HCT116 (cell line): ENCODE measurements at regions not wholly inside any gene's neighbourhood (a gene's known extent, or its start where the extent isn't known, plus 50 kb on each side); places are given as distances from the start of the nearest gene placed in this dataset.

Experiments
- ATF3 ChIP-seq: IDR thresholded peaks from 2 replicates; pipeline ENCODE4 v1.6.1; 2012
- CEBPB ChIP-seq: IDR thresholded peaks from 2 replicates; pipeline ENCODE4 v1.6.1; 2012; ENCODE audit warnings: low read depth
- CTCF ChIP-seq, 3 experiments: fragments of 200-600 bp in 1 of 3; sonication (generic) in 1 of 3; IDR thresholded peaks in 2 of 3; conservative IDR thresholded peaks in 1 of 3; 2 replicates each; pipeline ENCODE4 v1.5.1; 2012 to 2017; ENCODE audit warnings: low read depth in 2 of 3, low read length in 2 of 3, antibody characterized with exemption in 1 of 3, borderline replicate concordance in 1 of 3, control low read depth in 1 of 3, mild to moderate bottlenecking in 1 of 3, mixed read lengths in 1 of 3, mixed run types in 1 of 3, moderate library complexity in 1 of 3; ENCODE audit not compliant: insufficient read depth in 1 of 3
- EGR1 ChIP-seq: IDR thresholded peaks from 2 replicates; pipeline ENCODE4 v1.6.1; 2012; ENCODE audit warnings: low read depth
- EZH2 ChIP-seq: fragments of 200-600 bp; sonication (generic); IDR thresholded peaks from 2 replicates; pipeline ENCODE4 v1.6.1; 2017; ENCODE audit warnings: antibody characterized with exemption, mixed run types
- EZH2phosphoT487 ChIP-seq: fragments of 200-600 bp; IDR thresholded peaks from 2 replicates; pipeline ENCODE4 v1.6.1; 2018; ENCODE audit warnings: antibody characterized with exemption, borderline replicate concordance
- FOSL1 ChIP-seq: IDR thresholded peaks from 2 replicates; pipeline ENCODE4 v1.6.1; 2012; ENCODE audit warnings: low read depth
- JUND ChIP-seq: IDR thresholded peaks from 2 replicates; pipeline ENCODE4 v1.6.1; 2012
- MAX ChIP-seq: IDR thresholded peaks from 2 replicates; pipeline ENCODE4 v1.6.1; 2012
- POLR2A ChIP-seq: IDR thresholded peaks from 2 replicates; pipeline ENCODE4 v1.7.0; 2011; ENCODE audit warnings: borderline replicate concordance; ENCODE audit not compliant: insufficient read depth, insufficient read length; ENCODE audit errors: extremely low read depth
- POLR2AphosphoS5 ChIP-seq: IDR thresholded peaks from 2 replicates; pipeline ENCODE4 v1.6.1; 2011; ENCODE audit warnings: mild to moderate bottlenecking, low read depth, low read length, moderate library complexity
- TCF7L2 ChIP-seq: IDR thresholded peaks from 2 replicates; pipeline ENCODE4 v1.7.0; 2011; ENCODE audit warnings: borderline replicate concordance, inconsistent platforms; ENCODE audit not compliant: insufficient read depth, insufficient read length; ENCODE audit errors: extremely low read depth
- YY1 ChIP-seq: IDR thresholded peaks from 2 replicates; pipeline ENCODE4 v1.6.1; 2011; ENCODE audit warnings: low read length, low read depth, moderate library complexity, mild to moderate bottlenecking; ENCODE audit not compliant: insufficient replicate concordance; ENCODE audit errors: extremely low read depth
- ZNF274 ChIP-seq: fragments of 200-500 bp; sonication (Bioruptor generic); IDR thresholded peaks from 2 replicates; pipeline ENCODE4 v1.6.1; 2014; ENCODE audit warnings: mild to moderate bottlenecking, low read depth, low read length, inconsistent platforms

- TF ChIP-seq EZH2 = no peak
- TF ChIP-seq POLR2AphosphoS5 = no peak
- no peak for TF ChIP-seq CTCF (IDR thresholded peaks at IDR 0.05 in 2 of 3, conservative IDR thresholded peaks at IDR 0.05 in 1 of 3; ENCODE audit: borderline replicate concordance in 1 of 3, insufficient read depth in 1 of 3, low read depth in 2 of 3, low read length in 2 of 3)
- no peak for TF ChIP-seq POLR2A
- no peak for TF ChIP-seq EZH2phosphoT487
- TF ChIP-seq EGR1 = no peak
- TF ChIP-seq ZNF274 = no peak
- no peak for TF ChIP-seq YY1
- no peak for TF ChIP-seq TCF7L2
- no peak for TF ChIP-seq JUND
- no peak for TF ChIP-seq MAX
- TF ChIP-seq ATF3 = no peak
- TF ChIP-seq FOSL1 = no peak
- TF ChIP-seq CEBPB = no peak
These were observed 308.2 kb downstream of the BTBD3 start for GRCh38 chr20:12225898-12226297.
